HPDE6-E6E7 (cell line): ENCODE measurements at regions not wholly inside any gene's neighbourhood (a gene's known extent, or its start where the extent isn't known, plus 50 kb on each side); places are given as distances from the start of the nearest gene placed in this dataset.
"Not testable (repeated sequence)": the region's sequence is repeated elsewhere in the genome, so short reads cannot be mapped to it uniquely, and the experiment has no call there.

ENCODE experiments used
- DNase-seq: peaks from one replicate; pipeline ENCODE4 v3.0.0; 2011; ENCODE audit warnings: missing footprints; ENCODE audit errors: extremely low spot score

DNA sequence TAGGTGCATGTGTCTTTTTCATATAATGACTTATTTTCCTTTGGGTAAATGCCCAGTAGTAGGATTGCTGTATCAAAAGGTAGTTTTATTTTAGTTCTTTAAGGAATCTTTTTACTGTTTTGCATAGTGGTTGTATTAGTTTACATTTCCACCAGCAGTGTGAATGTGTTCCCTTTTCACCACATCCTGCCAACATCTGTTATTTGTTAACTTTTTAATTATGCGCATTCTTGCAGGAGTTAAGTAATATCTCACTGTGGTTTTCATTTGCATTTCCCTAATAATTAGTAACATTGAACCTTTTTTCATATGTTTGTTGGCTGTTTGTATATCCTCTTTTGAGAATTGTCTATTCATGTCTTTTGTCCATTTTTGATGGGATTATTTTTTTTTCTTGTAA lies 1761.9 kb downstream of the PLA2G4A start:
- no peak for DNase-seq

DNA sequence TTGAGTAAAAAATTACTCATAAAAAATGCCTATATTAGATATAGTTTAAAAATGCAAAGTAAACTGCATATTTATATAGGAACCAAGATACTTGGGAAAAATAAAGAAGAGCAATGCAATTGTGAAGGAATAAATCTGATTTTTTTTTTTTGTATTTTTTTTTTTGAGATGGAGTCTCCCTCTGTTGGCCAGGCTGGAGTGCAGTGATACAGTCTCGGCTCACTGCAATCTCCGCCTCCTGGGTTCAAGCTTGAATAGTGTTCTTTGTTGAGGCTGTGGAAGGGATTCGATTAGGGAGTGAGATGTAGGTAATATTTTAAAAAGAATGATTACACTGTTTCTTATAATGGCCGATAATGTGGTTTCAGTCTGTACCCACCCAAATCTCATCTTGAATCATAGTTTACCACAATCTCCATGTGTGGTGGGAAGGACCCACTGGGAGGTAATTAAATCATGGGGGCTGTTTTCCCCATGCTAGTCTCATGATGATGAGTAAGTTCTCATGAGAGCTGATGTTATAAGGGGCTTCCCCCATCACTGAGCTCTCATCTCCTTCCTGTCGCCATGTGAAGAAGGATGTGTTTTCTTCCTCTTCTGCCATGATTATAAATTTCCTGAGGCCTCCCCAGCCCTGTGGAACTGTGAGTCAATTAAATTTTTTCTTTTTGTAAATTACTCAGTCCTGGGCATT lies 1765.9 kb downstream of the PLA2G4A start:
- DNase-seq, result no peak

DNA sequence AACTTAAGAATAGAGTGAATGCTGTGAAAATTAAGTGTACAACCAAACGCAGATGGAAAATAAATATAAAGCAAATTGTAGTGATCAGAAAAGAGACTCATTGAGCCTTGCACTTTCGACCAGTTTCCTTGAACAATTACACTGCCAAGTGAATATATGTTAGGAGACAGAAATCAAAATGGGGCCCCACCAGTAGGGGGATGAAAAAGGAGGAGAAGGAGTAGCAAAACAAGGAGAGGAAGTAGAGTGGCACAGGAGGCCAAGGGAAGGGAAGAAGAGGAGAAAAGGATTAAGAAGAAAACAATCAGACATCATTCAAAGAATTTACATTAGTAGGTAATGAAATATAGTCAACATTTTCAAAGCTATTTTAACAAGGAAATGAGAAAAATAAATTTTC lies 1770.6 kb downstream of the PLA2G4A start:
- DNase-seq, result no peak

DNA sequence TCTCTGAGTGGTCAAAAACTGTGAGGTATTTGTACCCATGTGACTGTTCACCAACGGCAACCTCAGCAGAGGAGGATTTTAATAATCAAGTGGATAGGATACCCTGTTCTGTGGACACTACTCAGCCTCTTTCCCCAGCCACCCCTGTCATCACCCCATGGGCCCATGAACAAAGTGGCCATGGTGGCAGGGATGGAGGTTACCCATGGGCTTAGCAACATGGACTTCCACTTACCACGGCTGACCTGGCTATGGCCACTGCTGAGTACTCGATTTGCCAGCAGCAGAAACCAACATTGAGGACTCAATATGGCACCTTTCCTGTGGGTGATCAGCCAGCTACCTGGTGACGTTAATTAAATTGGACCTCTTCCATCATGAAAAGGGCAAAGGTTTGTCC lies 1782.7 kb downstream of the PLA2G4A start:
- no peak for DNase-seq

DNA sequence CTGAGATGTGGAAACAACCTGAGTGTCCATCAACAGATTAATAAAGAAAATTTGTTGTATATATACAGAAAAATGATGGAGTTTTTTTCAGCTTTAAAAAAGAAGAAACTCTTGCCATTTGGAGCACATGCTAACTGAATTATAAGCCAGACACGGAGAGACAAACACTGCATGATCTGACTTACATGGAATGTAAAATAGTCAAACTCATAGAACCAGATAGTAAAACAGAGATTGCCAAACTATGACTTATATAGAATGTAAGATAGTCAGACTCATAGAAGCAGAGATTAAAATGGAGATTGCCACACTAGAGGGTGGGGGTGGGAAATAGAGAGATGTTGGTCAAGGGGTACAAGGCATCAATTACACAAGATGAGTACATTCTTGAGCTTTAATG lies 1786.6 kb downstream of the PLA2G4A start:
- no peak for DNase-seq

DNA sequence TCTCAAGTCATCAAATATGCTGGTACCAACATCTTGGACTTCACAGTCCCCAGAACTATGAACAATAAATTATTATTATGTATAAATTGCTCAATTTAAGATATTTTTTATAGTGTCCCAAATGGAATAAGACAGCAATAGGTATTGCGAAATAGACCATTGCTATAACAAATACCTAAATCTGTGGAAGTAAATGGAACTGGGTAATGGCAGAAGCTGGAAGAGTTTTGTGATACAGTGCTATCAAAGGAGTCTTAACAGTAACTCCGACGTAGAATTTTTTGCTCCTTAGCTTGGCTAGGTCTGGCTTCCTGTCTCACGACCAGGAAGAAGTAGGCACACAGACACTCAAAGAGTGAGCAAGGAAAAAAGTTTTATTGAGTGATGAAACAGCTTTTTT lies 1791.5 kb downstream of the PLA2G4A start:
- no peak for DNase-seq

DNA sequence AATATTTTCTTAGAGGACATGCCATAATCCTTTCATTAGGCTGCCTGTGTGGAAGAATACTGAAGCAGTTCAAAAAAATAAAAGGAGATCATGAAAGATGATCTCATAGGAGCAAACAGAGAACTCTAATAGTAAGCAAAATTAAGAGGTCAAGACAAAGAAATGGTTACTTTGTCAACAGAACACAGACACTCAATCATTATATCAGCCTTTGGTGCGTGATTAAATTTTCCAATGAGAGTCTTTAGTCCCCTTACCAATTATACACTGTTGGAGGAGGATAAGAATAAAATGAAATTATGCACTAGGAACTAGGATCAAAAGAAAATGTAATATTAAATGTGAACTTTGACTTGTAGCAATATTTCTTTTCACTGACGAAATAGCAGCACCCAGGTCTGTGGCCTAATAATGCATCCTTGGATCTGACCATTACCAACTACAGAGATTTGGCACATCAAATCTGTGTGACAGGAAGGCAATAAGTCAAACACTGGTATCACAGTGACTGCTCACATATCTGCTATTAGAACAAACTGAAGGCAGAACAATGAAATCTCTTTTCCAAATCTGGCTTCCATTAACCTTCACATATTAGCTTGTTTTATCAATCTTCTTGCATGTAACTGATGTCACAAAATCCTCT lies 1812.9 kb downstream of the PLA2G4A start:
- no peak for DNase-seq

DNA sequence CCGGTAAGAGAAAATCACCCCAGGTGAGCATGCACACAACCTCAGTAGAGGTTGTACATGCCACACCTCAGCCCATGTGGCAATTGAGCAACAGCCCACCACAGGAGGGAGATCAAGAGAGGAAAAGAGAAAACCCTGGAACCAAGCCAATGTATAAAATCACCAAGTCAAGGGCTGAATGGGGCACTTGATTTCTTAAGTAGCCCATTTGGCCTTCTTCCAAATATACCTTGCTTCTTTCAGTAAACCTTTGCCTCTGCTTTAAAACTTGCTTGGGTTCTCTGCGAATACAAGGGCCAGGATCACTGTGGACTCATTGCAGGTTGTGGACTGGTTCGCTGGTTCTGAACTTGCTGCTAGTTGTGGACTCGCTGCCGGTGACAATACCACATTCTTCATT lies 1814.0 kb downstream of the PLA2G4A start:
- no peak for DNase-seq

DNA sequence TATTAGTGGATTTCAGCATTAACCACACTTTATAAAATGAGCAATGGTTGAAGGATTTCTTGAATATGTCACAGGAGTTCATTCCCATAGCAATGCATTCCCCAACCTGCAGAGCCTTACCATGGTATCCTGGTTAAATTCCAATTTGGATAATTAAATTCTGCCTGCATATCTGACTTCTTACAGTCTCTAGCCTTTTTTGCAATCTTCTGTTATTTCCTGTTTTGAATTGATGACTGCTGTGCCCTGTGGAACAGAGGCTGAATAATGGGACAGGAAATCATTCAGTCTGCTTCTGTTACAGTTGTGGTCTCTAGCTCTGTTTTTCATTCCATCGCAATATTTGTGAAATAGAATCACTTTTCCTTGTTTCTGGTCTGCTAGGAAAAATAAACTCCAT lies 1823.9 kb downstream of the PLA2G4A start:
- DNase-seq, result no peak

DNA sequence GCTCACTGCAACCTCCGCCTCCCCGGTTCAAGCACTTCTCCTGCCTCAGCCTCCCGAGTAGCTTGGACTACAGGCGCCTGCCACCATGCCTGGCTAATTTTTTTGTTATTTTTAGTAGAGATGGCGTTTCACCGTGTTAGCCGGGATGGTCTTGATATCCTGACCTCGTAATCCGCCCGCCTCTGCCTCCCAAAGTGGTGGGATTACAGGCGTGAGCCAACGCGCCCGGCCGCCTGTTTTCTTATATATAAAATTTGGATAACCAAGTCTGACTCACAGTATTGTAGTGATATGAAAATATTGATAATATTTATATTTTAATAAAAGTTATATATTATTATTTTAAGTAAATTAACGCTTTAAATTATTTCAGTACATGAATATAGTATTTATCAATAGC lies 1821.7 kb downstream of the BRINP3 start:
- DNase-seq, result not testable (repeated sequence)

DNA sequence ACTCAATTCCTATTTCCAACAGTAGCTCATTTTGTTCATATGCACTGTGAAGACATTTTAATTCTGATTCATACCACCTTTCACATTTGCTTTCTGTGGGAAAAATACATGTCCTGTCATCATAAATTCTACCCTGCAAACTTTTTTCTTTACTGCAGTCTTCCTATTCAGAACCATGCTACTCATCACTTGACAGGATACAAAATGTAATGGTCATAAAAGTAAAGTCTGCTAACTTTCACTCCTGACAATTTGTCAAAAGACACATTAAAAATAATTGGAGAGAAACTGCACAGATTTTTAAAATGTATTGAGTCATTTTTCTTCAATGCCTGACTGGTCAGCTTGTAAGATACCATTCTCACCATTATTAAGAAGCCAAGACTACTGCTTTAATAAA lies 1817.1 kb downstream of the BRINP3 start:
- DNase-seq, result no peak

DNA sequence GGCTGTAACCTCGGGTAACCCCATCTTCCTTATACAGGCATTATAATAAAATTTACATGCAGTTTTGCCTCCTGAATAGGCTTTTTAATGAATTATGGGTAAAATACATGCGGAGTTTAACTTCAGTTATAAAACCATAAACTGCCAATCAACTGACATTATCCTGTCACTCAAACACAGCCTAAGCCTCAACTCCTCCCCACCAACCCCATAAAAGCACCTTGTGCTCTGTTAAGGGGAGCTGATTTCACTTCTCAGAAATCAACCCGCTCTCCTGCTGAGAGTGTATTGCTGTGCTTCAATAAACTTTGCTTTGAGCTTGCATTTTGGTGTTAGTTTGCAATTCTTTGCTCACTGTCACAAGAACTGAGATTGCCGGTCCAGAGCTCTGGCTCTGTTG lies 1812.2 kb downstream of the BRINP3 start:
- no peak for DNase-seq

DNA sequence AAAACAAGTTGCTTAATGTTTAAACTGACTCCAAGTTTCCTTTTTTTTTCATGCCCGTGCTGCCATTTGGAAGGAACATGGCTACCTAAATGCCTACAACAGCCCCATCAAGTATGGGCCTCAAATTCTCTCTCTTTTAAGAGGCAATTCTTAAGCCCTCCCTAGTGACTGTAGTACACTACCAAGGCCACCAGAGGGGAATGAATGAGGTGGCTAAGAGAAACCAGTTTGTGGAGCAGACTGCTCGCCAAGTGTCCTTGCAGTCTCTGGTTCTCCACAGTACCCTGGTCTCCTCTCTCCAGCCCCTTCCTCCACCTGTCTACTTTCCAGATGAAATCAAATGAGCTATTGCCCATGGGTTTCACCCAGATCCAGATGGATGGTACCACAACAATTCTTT lies 1809.6 kb downstream of the BRINP3 start:
- no peak for DNase-seq

DNA sequence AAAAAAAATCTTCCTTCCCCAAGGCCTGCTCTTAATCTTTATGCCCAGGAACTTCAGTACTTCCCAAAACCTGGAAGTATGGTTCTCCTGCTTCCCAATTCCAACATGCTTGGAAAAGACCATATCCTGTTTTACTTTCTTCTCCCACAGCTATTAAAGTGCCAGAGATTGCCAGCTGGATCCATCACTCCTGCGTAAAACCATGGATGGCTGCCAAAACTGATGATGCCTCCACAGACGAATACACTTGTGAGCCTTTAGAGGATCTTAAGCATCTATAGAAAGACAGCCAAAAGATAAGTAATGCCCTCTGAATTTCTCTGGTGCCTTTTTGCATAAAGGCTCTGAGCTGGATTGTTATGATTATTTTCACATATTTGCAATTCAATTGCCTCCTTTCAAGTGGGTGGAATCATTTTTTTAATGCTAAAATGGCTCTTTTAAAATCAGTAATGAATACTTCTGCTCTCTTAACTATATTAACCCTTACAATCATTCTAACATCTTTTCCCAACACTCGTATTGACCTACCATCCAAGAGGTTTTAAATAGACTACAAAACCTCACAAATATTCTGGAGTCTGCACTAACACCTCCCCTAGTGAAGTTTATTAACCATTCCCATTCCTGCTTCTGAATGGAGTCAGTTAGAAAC lies 1807.8 kb downstream of the BRINP3 start:
- DNase-seq, result no peak

DNA sequence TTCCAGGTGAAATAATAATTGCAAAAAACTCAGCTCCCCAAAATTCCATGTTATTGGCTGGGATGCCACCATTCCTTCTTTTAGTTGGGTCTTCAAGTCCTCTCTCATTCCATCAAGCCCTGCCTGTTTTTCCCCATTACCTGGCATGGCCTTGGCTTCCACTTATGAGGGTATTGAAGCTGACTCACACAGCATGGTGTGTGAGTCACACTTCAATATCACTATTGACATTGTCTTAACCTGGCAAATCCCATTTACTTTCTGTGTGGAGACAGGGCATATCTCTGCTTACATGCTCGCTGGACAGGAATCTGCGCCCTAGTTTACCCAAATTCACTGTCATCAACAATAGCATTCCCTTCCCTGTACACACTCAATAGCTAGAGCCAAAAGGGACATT lies 1806.8 kb downstream of the BRINP3 start:
- DNase-seq, result peak; percentile 44

DNA sequence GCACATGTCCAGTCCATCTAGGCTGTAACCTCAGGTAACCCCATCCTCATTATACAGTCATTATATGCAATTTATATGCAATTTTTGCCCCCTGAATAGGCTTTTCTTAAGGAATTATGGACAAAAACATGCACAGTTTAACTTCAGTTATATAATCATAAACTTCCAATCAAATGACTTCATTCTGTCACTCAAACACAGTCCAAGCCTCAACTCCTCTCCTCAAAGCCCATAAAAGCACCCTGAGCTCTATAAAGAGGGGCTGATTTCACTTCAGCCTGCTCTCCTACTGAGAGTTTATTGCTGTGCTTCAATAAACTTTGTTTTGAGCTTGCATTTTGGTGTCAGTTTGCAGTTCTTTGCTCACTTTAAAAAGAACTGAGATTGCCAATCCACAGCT lies 1805.5 kb downstream of the BRINP3 start:
- DNase-seq, result no peak

DNA sequence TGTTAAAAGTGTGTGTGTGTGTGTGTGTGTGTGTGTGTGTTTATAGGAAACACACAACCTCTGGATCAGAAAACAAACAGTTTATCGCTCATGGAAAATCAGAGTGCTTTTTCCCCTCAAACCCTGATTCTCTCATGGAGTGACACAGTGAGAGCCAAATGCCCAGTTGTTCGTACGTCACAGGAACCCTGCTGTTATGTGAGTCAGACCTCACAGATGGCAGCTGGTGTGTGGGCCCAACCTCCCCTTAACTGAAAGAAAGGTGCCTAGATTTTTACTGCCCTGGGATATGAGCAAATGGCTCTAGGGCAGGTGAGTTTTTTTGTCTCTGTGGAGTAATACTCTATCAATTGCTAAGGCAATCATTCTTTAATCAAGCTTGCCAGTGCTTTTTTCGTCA lies 1788.1 kb downstream of the BRINP3 start:
- no peak for DNase-seq

DNA sequence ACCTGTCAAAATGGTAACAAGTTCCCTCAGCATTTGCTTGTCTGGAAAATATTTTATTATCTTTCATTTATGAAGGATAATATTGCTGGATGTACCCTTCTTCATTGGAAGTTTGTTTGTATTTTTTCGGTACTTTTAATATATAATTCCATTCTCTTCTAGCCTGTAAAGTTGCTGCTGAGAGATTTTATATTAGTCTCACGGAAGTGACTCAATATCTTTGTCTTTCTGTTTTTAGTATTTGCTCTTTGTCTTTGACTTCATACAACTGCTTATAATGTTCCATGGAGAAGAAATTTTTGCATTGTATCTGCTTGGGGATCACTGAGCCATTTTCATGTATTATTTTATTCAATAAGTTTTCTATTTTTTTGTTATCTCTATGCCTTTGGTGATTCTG lies 1777.5 kb downstream of the BRINP3 start:
- DNase-seq, result no peak

DNA sequence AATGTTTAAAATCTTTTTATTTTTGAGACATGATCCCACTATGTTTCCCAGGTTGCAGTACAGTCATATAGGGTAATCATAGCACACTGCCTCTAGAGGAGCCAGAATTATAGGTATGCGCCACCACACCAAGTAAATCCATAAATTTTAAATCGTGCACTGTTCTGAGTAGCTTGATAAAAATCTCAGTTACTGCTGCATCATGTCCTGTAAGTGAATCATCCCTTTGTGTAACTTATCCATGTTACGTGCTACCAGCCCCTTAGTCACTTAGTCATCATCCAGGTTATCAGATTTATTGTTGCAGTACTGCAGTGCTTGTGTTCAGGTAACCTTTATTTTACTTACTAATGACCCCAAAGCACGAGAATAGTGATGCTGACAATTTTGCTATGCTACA lies 1770.9 kb downstream of the BRINP3 start:
- DNase-seq, result peak; percentile 74

DNA sequence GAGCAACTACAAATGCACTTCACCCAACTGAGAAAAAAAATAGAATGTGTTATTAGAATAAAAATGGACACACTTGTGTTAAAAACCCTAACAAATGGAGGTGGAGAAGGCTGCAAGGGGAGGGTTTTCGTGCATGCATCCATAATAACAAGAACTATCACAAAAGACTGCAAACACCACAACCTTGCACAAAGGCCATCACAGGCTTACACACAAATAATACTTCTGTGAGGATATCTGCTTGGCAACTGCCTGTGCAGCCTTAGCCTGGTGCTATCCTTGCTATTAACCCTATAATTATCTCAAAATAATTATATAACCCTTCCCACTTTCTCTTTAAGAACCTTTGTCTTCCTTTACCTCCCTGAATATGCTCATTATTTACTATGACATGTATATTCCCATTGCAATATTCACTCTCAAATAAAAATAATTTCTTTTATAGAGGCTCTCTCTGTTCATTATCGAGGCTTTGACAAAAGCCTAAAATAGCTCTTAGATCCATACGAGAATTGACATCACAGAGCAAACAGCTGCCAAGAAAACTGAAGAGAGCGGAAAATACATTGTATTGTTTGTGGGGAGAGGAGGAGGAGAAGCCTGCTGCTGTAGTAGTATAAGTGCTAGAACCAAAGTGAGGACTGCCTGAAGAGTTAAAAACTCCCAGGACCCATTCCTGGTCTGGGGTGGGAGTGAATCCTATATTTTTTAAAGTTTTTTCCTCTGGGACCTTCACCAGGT lies 1768.7 kb downstream of the BRINP3 start:
- no peak for DNase-seq

DNA sequence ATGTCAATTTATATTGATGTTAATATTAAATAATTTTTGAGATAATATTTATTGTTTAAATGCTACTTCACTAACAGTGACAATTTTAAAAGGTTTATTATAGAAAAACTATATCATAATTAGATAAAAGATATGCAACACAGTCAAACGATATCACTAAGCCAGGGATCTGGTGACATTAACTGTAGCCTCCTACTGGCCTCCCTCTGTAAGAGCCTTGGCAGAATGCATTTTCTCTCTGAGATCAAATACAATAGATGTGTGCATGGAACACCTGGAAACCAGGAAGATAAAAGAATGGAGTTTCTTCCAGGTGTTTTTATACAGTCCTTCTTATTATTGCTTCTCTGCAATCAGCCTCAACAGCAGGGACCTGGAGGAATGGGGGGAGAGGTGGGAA lies 1762.1 kb downstream of the BRINP3 start:
- DNase-seq, result no peak

DNA sequence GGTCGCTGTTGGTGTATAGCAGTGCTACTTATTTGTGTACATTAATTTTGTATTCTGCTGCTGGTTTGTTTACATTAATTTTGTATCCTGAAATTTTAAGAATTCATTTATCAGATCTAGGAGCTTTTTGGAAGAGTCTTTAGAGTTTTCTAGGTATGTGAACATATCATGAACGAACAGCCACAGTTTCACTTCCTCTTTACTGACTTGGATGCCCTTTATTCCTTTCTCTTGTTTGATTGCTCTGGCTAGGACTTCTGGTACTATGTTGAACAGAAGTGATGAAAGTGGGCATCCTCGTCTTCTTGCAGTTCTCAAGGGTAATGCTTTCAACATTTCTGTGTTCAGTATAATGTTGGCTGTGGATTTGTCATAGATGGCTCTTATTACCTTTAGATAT lies 1757.9 kb downstream of the BRINP3 start:
- no peak for DNase-seq
